Esophagus muscularis mucosa (tissue), 4 donors: ENCODE measurements at regions not wholly inside any gene's neighbourhood (a gene's known extent, or its start where the extent isn't known, plus 50 kb on each side); places are given as distances from the start of the nearest gene placed in this dataset.
"Not testable (repeated sequence)": the region's sequence is repeated elsewhere in the genome, so short reads cannot be mapped to it uniquely, and the experiment has no call there.

Experiments used
- EP300 ChIP-seq: sonication (generic); formaldehyde crosslinking; IDR thresholded peaks from one replicate; pipeline ENCODE4 v1.6.1; 2017; ENCODE audit warnings: antibody characterized with exemption
- POLR2A ChIP-seq: fragments of 450-650 bp; IDR thresholded peaks from one replicate; pipeline ENCODE4 v1.6.1; 2017; ENCODE audit warnings: antibody characterized with exemption, moderate library complexity, mild to moderate bottlenecking, low read depth
- POLR2AphosphoS5 ChIP-seq, 2 donors: sonication (generic); formaldehyde crosslinking; IDR thresholded peaks; one replicate each; pipeline ENCODE4 v1.6.1; 2017; ENCODE audit warnings: antibody characterized with exemption in 2 of 2
- TF ChIP-seq, protein P1 (sequence below), 3 experiments: fragments of 200-600 bp in 2 of 3; fragments of 450-650 bp in 1 of 3; sonication (generic) in 2 of 3; IDR thresholded peaks; one replicate each; pipeline ENCODE4 v1.5.1; 2017 to 2019; ENCODE audit warnings: antibody characterized with exemption in 3 of 3, mild to moderate bottlenecking in 2 of 3, moderate library complexity in 1 of 3

DNA sequence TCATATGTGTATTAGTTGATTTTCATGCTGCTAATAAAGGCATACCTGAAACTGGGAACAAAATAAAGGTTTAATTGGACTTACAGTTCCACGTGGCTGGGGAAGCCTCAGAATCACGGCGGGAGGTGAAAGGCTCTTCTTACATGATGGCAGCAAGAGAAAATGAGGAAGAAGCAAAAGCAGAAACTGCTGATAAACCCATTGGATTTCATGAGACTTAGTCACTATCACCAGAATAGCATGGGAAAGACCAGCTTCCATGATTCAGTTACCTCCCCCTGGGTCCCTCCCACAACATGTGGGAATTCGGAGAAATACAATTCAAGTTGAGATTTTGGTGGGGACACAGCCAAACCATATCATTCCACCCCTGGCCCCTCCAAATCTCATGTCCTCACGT is 633.4 kb downstream of the MID1IP1 start:
- TF ChIP-seq POLR2A; POLR2AphosphoS5 (IDR thresholded peaks at IDR 0.05); EP300: not testable (repeated sequence)
- TF ChIP-seq, protein P1, sequence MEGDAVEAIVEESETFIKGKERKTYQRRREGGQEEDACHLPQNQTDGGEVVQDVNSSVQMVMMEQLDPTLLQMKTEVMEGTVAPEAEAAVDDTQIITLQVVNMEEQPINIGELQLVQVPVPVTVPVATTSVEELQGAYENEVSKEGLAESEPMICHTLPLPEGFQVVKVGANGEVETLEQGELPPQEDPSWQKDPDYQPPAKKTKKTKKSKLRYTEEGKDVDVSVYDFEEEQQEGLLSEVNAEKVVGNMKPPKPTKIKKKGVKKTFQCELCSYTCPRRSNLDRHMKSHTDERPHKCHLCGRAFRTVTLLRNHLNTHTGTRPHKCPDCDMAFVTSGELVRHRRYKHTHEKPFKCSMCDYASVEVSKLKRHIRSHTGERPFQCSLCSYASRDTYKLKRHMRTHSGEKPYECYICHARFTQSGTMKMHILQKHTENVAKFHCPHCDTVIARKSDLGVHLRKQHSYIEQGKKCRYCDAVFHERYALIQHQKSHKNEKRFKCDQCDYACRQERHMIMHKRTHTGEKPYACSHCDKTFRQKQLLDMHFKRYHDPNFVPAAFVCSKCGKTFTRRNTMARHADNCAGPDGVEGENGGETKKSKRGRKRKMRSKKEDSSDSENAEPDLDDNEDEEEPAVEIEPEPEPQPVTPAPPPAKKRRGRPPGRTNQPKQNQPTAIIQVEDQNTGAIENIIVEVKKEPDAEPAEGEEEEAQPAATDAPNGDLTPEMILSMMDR (IDR thresholded peaks at IDR 0.05) = not testable (repeated sequence)
